ENCODE measurements at regions not wholly inside any gene's neighbourhood (a gene's known extent, or its start where the extent isn't known, plus 50 kb on each side); places are given as distances from the start of the nearest gene placed in this dataset.

GRCh38 chr14:26233118-26233517 is 364.7 kb downstream of the NOVA1 start:
- TF ChIP-seq CTCF (IDR thresholded peaks at IDR 0.05): no peak
- TF ChIP-seq POLR2A (IDR thresholded peaks at IDR 0.05): no peak
